ENCODE measurements at regions not wholly inside any gene's neighbourhood (a gene's known extent, or its start where the extent isn't known, plus 50 kb on each side); places are given as distances from the start of the nearest gene placed in this dataset.

- TF ChIP-seq CTCF (IDR thresholded peaks at IDR 0.05), result no peak
- no peak for TF ChIP-seq POLR2A (IDR thresholded peaks at IDR 0.05)
Observed at GRCh38 chr5:30324083-30324482, 869.4 kb upstream of the CDH6 start.

All from testis (tissue), 2 donors.